Psoas muscle (tissue), 7 donors: ENCODE measurements at regions not wholly inside any gene's neighbourhood (a gene's known extent, or its start where the extent isn't known, plus 50 kb on each side); places are given as distances from the start of the nearest gene placed in this dataset.

Experiments
- ATAC-seq, 4 donors: fragments of 200-7000 bp; cut with Tn5 transposase; one replicate each; pipeline ENCODE4 v1.9.1; 2020; ENCODE audit warnings: moderate library complexity in 3 of 4, mild to moderate bottlenecking in 2 of 4
- DNase-seq, 2 donors: peaks; one replicate each; pipeline ENCODE4 v3.0.0-alpha.2; 2020
- H3K27ac ChIP-seq: fragments of 200-600 bp; one replicate; pipeline ENCODE4 v1.8.0; 2022
- H3K27me3 ChIP-seq, 3 donors: fragments of 200-600 bp in 1 of 3; one replicate each; pipeline versions ENCODE4 v1.6.1 to v1.8.0; 2013 to 2022; ENCODE audit warnings: low read length in 2 of 3, mild to moderate bottlenecking in 2 of 3, moderate library complexity in 1 of 3; ENCODE audit not compliant: insufficient read depth in 3 of 3
- H3K36me3 ChIP-seq, 2 donors: fragments of 200-600 bp in 1 of 2; one replicate each; pipeline versions ENCODE4 v1.6.1 to v1.8.0; 2013 to 2022; ENCODE audit warnings: low read depth in 1 of 2, mild to moderate bottlenecking in 1 of 2, moderate library complexity in 1 of 2; ENCODE audit not compliant: insufficient read depth in 1 of 2
- H3K4me1 ChIP-seq: fragments of 200-600 bp; one replicate; pipeline ENCODE4 v1.8.0; 2022
- H3K4me3 ChIP-seq: fragments of 200-600 bp; one replicate; pipeline ENCODE4 v1.8.0; 2022; ENCODE audit warnings: mild to moderate bottlenecking
- H3K9me3 ChIP-seq: fragments of 200-600 bp; one replicate; pipeline ENCODE4 v1.8.0; 2022
- WGBS, 3 donors: extraction: QIAGEN DNeasy Blood & Tissue Kit; methylation state at CpG; one replicate each; pipeline versions ENCODE4 v1.1.6 to v1.1.7; 2013; 5-methylcytosine and 5-hydroxymethylcytosine counted together
- intact Hi-C, 2 donors: fragments of 100-400 bp; cut with DNase I; formaldehyde crosslinking; loops; one replicate each; pipeline versions ENCODE4 v1.11.0 to v1.14.2; 2022
- TF ChIP-seq, protein P1 (sequence below): fragments of 200-600 bp; IDR thresholded peaks from one replicate; pipeline ENCODE4 v1.8.0; 2022; ENCODE audit warnings: antibody characterized with exemption
- donor health status: healthy with polysubstance abuse.
- donor health status: DM: no; HTN: no; CAD: no; lungs with moderate emphysema.
- donor health status: Bipolar disorder and iron deficiency.
- donor health status: healthy.
- donor health status: DM: yes; HTN: yes; CAD: no.
- donor health status: DM: no; HTN: no; CAD: no.
- donor health status: DM: yes; HTN: yes; CAD: no.

DNA sequence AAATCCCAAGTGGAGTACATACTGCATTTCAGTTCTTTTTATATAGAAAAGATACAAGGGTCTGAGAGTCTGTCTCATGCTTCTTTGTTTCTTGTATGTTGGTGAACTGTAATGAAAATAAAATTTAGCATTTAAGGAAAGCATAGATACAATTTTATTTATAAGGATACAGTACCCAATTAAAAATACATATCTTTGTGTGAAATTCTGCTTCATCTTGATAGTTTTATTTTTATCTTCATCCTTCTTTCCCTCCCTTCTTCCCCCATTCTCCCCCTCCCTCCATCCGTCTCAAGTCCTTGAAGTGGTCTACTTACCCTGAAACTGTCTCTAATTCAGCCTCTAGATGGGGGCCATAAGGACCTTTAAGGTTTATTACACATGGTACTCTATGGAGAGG lies 359.8 kb downstream of the CDH7 start:
- WGBS, 3 donors, result 79 to 83% (median 82%) methylated on average over 1 of the region's 1 CpG

DNA sequence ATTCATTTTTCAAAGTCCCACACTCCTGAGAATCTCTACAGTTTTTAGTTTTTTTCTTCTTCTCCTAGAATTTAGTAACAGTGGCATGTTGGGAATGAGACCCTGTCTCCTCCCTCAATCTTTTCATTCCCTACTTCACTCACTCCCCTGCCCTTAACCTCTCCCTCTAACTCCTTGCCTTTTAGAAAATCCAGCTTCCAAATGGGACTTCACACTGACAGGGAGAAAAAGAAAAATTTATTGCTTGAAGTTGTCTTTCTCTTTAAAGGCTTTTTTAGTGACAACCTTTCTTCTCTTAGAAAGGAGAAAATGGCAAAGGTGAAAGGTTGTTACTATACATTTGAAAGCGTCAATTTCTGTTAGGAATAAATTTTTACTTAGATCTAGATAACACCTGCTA lies 359.2 kb downstream of the CDH7 start:
- ATAC-seq, result no peak
- DNase-seq, result no peak
- intact Hi-C loops, result no loop called here
- Histone ChIP-seq H3K27ac (no peak overlapping the region), H3K36me3 (no peaks in the 10 kb centered on the region), H3K27me3 (no peaks in the 10 kb centered on the region), H3K9me3 (no peaks in the 10 kb centered on the region), H3K4me1 (no peaks in the 10 kb centered on the region), H3K4me3 (no peak overlapping the region)
- WGBS, 3 donors, result 65 to 70% (median 67%) methylated on average over 1 of the region's 1 CpG
- TF ChIP-seq, protein P1, sequence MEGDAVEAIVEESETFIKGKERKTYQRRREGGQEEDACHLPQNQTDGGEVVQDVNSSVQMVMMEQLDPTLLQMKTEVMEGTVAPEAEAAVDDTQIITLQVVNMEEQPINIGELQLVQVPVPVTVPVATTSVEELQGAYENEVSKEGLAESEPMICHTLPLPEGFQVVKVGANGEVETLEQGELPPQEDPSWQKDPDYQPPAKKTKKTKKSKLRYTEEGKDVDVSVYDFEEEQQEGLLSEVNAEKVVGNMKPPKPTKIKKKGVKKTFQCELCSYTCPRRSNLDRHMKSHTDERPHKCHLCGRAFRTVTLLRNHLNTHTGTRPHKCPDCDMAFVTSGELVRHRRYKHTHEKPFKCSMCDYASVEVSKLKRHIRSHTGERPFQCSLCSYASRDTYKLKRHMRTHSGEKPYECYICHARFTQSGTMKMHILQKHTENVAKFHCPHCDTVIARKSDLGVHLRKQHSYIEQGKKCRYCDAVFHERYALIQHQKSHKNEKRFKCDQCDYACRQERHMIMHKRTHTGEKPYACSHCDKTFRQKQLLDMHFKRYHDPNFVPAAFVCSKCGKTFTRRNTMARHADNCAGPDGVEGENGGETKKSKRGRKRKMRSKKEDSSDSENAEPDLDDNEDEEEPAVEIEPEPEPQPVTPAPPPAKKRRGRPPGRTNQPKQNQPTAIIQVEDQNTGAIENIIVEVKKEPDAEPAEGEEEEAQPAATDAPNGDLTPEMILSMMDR, result no peak

More for the DNA sequence above, 359.8 kb downstream of the CDH7 start:
- Histone ChIP-seq H3K27ac (no peak overlapping the region), H3K27me3 (no peaks in the 10 kb centered on the region), H3K4me3 (no peak overlapping the region), H3K4me1 (no peaks in the 10 kb centered on the region), H3K36me3 (no peaks in the 10 kb centered on the region), H3K9me3 (no peaks in the 10 kb centered on the region)
- no peak for ATAC-seq
- intact Hi-C loops, result no loop called here
- TF ChIP-seq, protein P1, result no peak
- no peak for DNase-seq

DNA sequence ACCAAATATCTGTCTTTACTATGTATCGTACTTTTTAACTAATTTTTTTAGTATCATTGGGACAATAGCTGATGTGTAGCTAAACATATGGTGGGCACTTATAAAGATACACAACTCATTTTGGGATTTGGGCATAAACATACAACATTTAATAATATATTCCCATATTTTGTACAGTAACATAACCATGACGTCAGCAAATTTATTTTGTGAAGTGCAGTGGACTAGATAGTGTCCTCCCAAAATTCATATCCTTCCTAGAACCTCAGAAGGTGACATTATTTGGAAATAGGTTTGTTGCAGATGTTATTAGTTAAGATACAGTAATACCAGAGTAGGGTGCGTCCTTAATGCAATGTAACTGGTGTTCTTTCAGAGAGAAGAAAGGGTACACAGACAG lies 356.7 kb downstream of the CDH7 start:
- intact Hi-C loops, result no loop called here
- TF ChIP-seq, protein P1, result no peak
- H3K27ac ChIP-seq, result no peak overlapping the region
- 85 to 89% (median 87%) methylated on average over 3 of the region's 3 CpGs for WGBS, 3 donors
- H3K4me3 ChIP-seq, result no peak overlapping the region
- H3K27me3 ChIP-seq, result no peaks in the 10 kb centered on the region
- no peaks in the 10 kb centered on the region for H3K36me3 ChIP-seq
- DNase-seq (no peak), ATAC-seq (no peak)
- H3K9me3 ChIP-seq, result no peaks in the 10 kb centered on the region
- H3K4me1 ChIP-seq, result no peaks in the 10 kb centered on the region

DNA sequence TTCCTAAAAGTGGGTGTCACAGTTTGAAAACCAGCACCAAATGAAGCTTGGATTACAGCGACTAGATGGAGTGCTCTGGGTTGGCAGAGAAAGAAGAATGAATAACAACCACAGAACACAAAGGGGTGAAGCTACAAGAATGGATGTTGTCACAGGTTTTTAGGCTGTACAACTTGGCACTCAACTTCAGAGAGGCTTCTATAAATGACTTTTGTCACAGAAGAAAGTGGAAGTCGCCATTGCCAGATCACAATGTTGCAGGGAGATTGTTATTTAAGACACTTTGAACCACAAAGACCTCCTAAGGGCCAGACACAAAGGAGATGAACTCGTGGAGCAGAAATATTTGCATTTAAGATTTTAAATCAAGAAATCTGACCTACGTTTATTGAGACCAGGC lies 354.2 kb downstream of the CDH7 start:
- no peaks in the 10 kb centered on the region for H3K9me3 ChIP-seq
- H3K4me1 ChIP-seq, result no peaks in the 10 kb centered on the region
- DNase-seq (no peak), ATAC-seq (no peak)
- no peak overlapping the region for H3K4me3 ChIP-seq
- H3K27ac ChIP-seq, result no peak overlapping the region
- no peaks in the 10 kb centered on the region for H3K36me3 ChIP-seq
- 44 to 52% (median 49%) methylated on average over 4 of the region's 4 CpGs for WGBS, 3 donors
- TF ChIP-seq, protein P1, result no peak
- intact Hi-C loops, result no loop called here
- no peaks in the 10 kb centered on the region for H3K27me3 ChIP-seq

DNA sequence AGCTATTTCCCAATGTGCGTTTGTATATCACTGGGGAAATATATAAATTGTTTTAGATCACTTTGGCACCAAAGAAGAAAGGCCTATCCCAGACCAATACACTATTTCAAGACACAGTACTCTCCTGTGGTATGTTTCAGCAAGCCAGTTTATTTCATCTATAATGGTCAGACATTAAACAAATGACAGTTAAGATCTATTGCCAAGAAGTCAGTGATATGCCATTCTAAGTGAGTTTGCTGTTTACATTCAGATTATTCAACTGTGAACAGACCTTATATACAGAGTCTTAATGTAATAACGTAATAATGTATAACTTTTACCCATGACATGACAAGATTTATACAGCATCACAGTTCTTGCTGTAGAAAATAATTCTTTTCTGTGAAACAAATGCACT lies 352.7 kb downstream of the CDH7 start:
- DNase-seq (no peak), ATAC-seq (no peak)
- Histone ChIP-seq H3K27me3 (no peaks in the 10 kb centered on the region), H3K4me1 (no peaks in the 10 kb centered on the region), H3K27ac (no peak overlapping the region), H3K36me3 (no peaks in the 10 kb centered on the region), H3K4me3 (no peak overlapping the region), H3K9me3 (no peaks in the 10 kb centered on the region)
- intact Hi-C loops, result no loop called here
- WGBS, 3 donors, result 64 to 77% (median 73%) methylated on average over 2 of the region's 2 CpGs
- TF ChIP-seq, protein P1, result no peak
